CD4-positive, alpha-beta T cell (primary cell): ENCODE measurements at regions not wholly inside any gene's neighbourhood (a gene's known extent, or its start where the extent isn't known, plus 50 kb on each side); places are given as distances from the start of the nearest gene placed in this dataset.

Experiments used
- ATAC-seq: fragments of 200-7000 bp; cut with Tn5 transposase; one replicate; pipeline ENCODE4 v1.10.0; 2022; ENCODE audit warnings: mild to moderate bottlenecking; ENCODE audit not compliant: poor library complexity
- CTCF ChIA-PET: fragments of 350-600 bp; sonication (Branson Sonifier 250); formaldehyde crosslinking; loops from one replicate; lab custom pipeline; 2021; ENCODE audit warnings: antibody characterized with exemption, inconsistent platforms; lab: Charles Lee
- POLR2A ChIA-PET: fragments of 350-600 bp; sonication (Branson Sonifier 250); formaldehyde crosslinking; loops from one replicate; lab custom pipeline; 2021; ENCODE audit warnings: antibody characterized with exemption, inconsistent platforms; lab: Charles Lee
- DNase-seq, 14 experiments: peaks; one replicate each; pipeline ENCODE4 v3.0.0-alpha.2; 2013 to 2020; ENCODE audit warnings: mixed read lengths in 2 of 14
- H3K27ac ChIP-seq, 2 donors: one replicate each; pipeline versions ENCODE4 v1.5.1 to v1.7.0; 2013; ENCODE audit warnings: low read length in 2 of 2, low read depth in 1 of 2, mild to moderate bottlenecking in 1 of 2
- H3K27me3 ChIP-seq, 2 experiments: 1 replicate in 1 of 2; 2 replicates in 1 of 2; pipeline versions ENCODE4 v1.6.1 to v1.7.0; 2013; ENCODE audit warnings: low read length in 2 of 2, control low read depth in 1 of 2, mild to moderate bottlenecking in 1 of 2, moderate library complexity in 1 of 2; ENCODE audit not compliant: insufficient read depth in 2 of 2, control insufficient read depth in 1 of 2
- H3K36me3 ChIP-seq: one replicate; pipeline ENCODE4 v1.6.1; 2013; ENCODE audit warnings: low read length, control low read depth; ENCODE audit not compliant: insufficient read depth
- H3K4me1 ChIP-seq: one replicate; pipeline ENCODE4 v1.6.1; 2013; ENCODE audit warnings: low read length, control low read depth; ENCODE audit not compliant: insufficient read depth
- H3K4me3 ChIP-seq: one replicate; pipeline ENCODE4 v1.5.1; 2013; ENCODE audit warnings: mild to moderate bottlenecking, low read length, moderate library complexity
- H3K9me3 ChIP-seq, 2 experiments: 1 replicate in 1 of 2; 2 replicates in 1 of 2; pipeline versions ENCODE4 v1.6.1 to v1.7.0; 2013; ENCODE audit warnings: low read length in 2 of 2, mild to moderate bottlenecking in 2 of 2, control low read depth in 1 of 2, moderate library complexity in 1 of 2; ENCODE audit not compliant: control insufficient read depth in 1 of 2, insufficient read depth in 1 of 2
- H3K27ac Mint-ChIP-seq: one replicate; pipeline ENCODE4 v1.8.0; 2020; ENCODE audit warnings: mixed read lengths
- H3K27me3 Mint-ChIP-seq: one replicate; pipeline ENCODE4 v1.8.0; 2021; ENCODE audit warnings: mixed read lengths
- H3K36me3 Mint-ChIP-seq: one replicate; pipeline ENCODE4 v1.8.0; 2021; ENCODE audit warnings: low read depth, mixed read lengths
- H3K4me1 Mint-ChIP-seq: one replicate; pipeline ENCODE4 v1.8.0; 2021; ENCODE audit warnings: low read depth, mixed read lengths
- H3K4me3 Mint-ChIP-seq: one replicate; pipeline ENCODE4 v1.8.0; 2020; ENCODE audit warnings: mild to moderate bottlenecking, mixed read lengths
- H3K9me3 Mint-ChIP-seq: one replicate; pipeline ENCODE4 v1.8.0; 2020; ENCODE audit warnings: mixed read lengths
- CTCF ChIP-seq: fragments of 200-600 bp; IDR thresholded peaks from one replicate; pipeline ENCODE4 v1.8.0; 2022; ENCODE audit warnings: antibody characterized with exemption, mild to moderate bottlenecking
- intact Hi-C, 2 experiments: fragments of 100-400 bp; cut with DNase I in 1 of 2; cut with micrococcal nuclease in 1 of 2; formaldehyde crosslinking; loops; one replicate each; pipeline versions ENCODE4 v1.15.1 to v1.9.0; 2023 to 2025; cut with DNase I, micrococcal nuclease

GRCh38 chr9:100794738-100795269 lies 216.9 kb downstream of the CAVIN4 start:
- DNase-seq = no peak
- ChIA-PET CTCF (no interaction called here), POLR2A (no interaction called here)
- Mint-ChIP-seq H3K9me3 (peaks cover 3% of the 10 kb centered on the region), H3K36me3 (no peaks in the 10 kb centered on the region), H3K27me3 (no peaks in the 10 kb centered on the region), H3K27ac (no peak overlapping the region), H3K4me3 (no peak overlapping the region), H3K4me1 (no peaks in the 10 kb centered on the region)
- H3K36me3 ChIP-seq = no peaks in the 10 kb centered on the region
- intact Hi-C loops = no loop called here
- no peak overlapping the region for H3K4me3 ChIP-seq
- no peak overlapping the region for H3K27ac ChIP-seq
- no peaks in the 10 kb centered on the region for H3K27me3 ChIP-seq
- H3K4me1 ChIP-seq = no peaks in the 10 kb centered on the region
- H3K9me3 ChIP-seq = no peaks in the 10 kb centered on the region
- ATAC-seq = no peak
- no peak for TF ChIP-seq CTCF

GRCh38 chr9:100803956-100804355 lies 224.6 kb upstream of the PLPPR1 start:
- Mint-ChIP-seq H3K4me1 (no peaks in the 10 kb centered on the region), H3K9me3 (no peaks in the 10 kb centered on the region), H3K36me3 (no peaks in the 10 kb centered on the region), H3K27me3 (no peaks in the 10 kb centered on the region), H3K27ac (no peak overlapping the region), H3K4me3 (no peak overlapping the region)
- no peak for ATAC-seq
- Histone ChIP-seq H3K27me3 (no peaks in the 10 kb centered on the region), H3K4me3 (no peak overlapping the region), H3K36me3 (no peaks in the 10 kb centered on the region), H3K9me3 (no peaks in the 10 kb centered on the region), H3K27ac (no peak overlapping the region), H3K4me1 (no peaks in the 10 kb centered on the region)
- intact Hi-C loops = no loop called here
- no peak for TF ChIP-seq CTCF
- ChIA-PET CTCF (no interaction called here), POLR2A (no interaction called here)
- DNase-seq = no peak

GRCh38 chr9:100811643-100812042 lies 216.9 kb upstream of the PLPPR1 start:
- H3K4me1 ChIP-seq = no peaks in the 10 kb centered on the region
- DNase-seq (no peak), ATAC-seq (no peak)
- no peak for TF ChIP-seq CTCF
- POLR2A ChIA-PET = no interaction called here
- CTCF ChIA-PET = no interaction called here
- H3K4me3 Mint-ChIP-seq = no peak overlapping the region
- no peaks in the 10 kb centered on the region for H3K4me1 Mint-ChIP-seq
- no peak overlapping the region for H3K4me3 ChIP-seq
- peaks cover 0 to 12% of the 10 kb centered on the region in 2 experiments for H3K9me3 ChIP-seq
- no peaks in the 10 kb centered on the region for H3K27me3 Mint-ChIP-seq
- no peaks in the 10 kb centered on the region for H3K36me3 Mint-ChIP-seq
- H3K9me3 Mint-ChIP-seq = peaks cover 3% of the 10 kb centered on the region
- H3K27me3 ChIP-seq = no peaks in the 10 kb centered on the region
- H3K27ac Mint-ChIP-seq = no peak overlapping the region
- H3K36me3 ChIP-seq = no peaks in the 10 kb centered on the region
- H3K27ac ChIP-seq = no peak overlapping the region
- intact Hi-C loops = no loop called here
